ENCODE measurements at regions not wholly inside any gene's neighbourhood (a gene's known extent, or its start where the extent isn't known, plus 50 kb on each side); places are given as distances from the start of the nearest gene placed in this dataset.

DNA sequence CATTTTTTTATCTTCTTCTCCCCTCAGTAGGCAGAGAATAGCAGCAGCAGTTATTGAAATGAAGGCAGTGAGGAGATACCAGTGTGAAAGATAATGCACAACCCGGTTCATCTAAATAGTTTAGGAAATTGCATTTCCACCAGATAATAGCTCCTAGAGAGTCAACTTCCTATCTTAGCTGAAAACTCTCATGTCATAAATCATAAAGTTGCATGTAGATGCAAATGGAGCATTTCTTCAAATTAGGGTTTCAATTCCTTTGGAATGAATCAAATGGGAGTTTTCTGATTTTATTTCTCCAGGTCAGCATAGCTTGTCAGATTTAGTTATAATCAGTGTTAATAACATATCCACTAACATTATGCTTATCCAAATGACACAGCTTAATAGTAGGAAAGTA lies 335.3 kb downstream of the CNTNAP4 start:
- Mint-ChIP-seq H3K27ac (no peak overlapping the region), H3K4me1 (ENCODE audit: unreplicated experiment) (no peaks in the 10 kb centered on the region), H3K27me3 (no peaks in the 10 kb centered on the region), H3K9me3 (no peaks in the 10 kb centered on the region), H3K36me3 (no peaks in the 10 kb centered on the region), H3K4me3 (no peak overlapping the region)
- no peak for TF ChIP-seq CTCF (conservative IDR thresholded peaks at IDR 0.05)
- DNase-seq (ENCODE audit: extremely low spot score, unreplicated experiment), result no peak

- Mint-ChIP-seq H3K4me3 (no peak overlapping the region), H3K9me3 (no peaks in the 10 kb centered on the region), H3K4me1 (ENCODE audit: unreplicated experiment) (no peaks in the 10 kb centered on the region), H3K36me3 (no peaks in the 10 kb centered on the region), H3K27ac (no peak overlapping the region), H3K27me3 (no peaks in the 10 kb centered on the region)
- TF ChIP-seq CTCF (conservative IDR thresholded peaks at IDR 0.05), result no peak
- DNase-seq (ENCODE audit: extremely low spot score, unreplicated experiment), result no peak
Measured at GRCh38 chr16:76614269-76614668, 337.1 kb downstream of the CNTNAP4 start.

DNA sequence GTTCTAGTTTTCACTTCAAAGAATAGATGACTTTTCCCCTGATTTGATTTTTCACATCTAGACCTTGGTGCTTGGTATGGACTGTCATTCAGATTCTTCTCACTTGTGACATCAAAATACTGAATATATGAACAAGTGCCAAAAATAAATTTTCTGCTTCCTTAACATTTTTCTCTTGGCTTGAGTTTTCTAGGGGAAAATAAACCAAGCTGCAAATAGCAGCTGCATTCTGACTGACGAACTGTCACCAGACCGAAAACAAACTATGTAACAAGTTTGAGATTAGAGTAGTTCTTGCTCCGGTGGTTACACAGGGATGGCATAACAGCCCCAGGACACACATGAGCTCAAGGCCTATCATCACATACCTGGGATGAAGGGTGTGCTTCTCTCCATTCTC lies 345.7 kb downstream of the CNTNAP4 start:
- no peaks in the 10 kb centered on the region for H3K27me3 Mint-ChIP-seq
- DNase-seq (ENCODE audit: extremely low spot score, unreplicated experiment), result no peak
- H3K36me3 Mint-ChIP-seq, result no peaks in the 10 kb centered on the region
- no peaks in the 10 kb centered on the region for H3K4me1 Mint-ChIP-seq (ENCODE audit: unreplicated experiment)
- TF ChIP-seq CTCF (conservative IDR thresholded peaks at IDR 0.05), result no peak
- no peak overlapping the region for H3K27ac Mint-ChIP-seq
- no peaks in the 10 kb centered on the region for H3K9me3 Mint-ChIP-seq
- no peak overlapping the region for H3K4me3 Mint-ChIP-seq

GRCh38 chr16:76634847-76635697 lies 357.9 kb downstream of the CNTNAP4 start:
- no peak overlapping the region for H3K4me3 Mint-ChIP-seq
- TF ChIP-seq CTCF (conservative IDR thresholded peaks at IDR 0.05), result no peak
- no peak for DNase-seq (ENCODE audit: extremely low spot score, unreplicated experiment)
- H3K9me3 Mint-ChIP-seq, result no peaks in the 10 kb centered on the region
- H3K27me3 Mint-ChIP-seq, result no peaks in the 10 kb centered on the region
- H3K36me3 Mint-ChIP-seq, result no peaks in the 10 kb centered on the region
- no peaks in the 10 kb centered on the region for H3K4me1 Mint-ChIP-seq (ENCODE audit: unreplicated experiment)
- no peak overlapping the region for H3K27ac Mint-ChIP-seq

GRCh38 chr16:76639685-76640289 lies 362.6 kb downstream of the CNTNAP4 start:
- no peak for DNase-seq (ENCODE audit: extremely low spot score, unreplicated experiment)
- Mint-ChIP-seq H3K4me1 (ENCODE audit: unreplicated experiment) (no peaks in the 10 kb centered on the region), H3K9me3 (no peaks in the 10 kb centered on the region), H3K36me3 (no peaks in the 10 kb centered on the region), H3K27me3 (no peaks in the 10 kb centered on the region), H3K27ac (no peak overlapping the region), H3K4me3 (no peak overlapping the region)
- peak; percentile 64 for TF ChIP-seq CTCF (conservative IDR thresholded peaks at IDR 0.05)

Data from type B pancreatic cell (in vitro differentiated cells).